22Rv1 (cell line): ENCODE measurements at regions not wholly inside any gene's neighbourhood (a gene's known extent, or its start where the extent isn't known, plus 50 kb on each side); places are given as distances from the start of the nearest gene placed in this dataset.

Experiments used
- H3K27ac ChIP-seq: fragments of 450-650 bp; 2 replicates; pipeline ENCODE4 v1.5.1; 2017
- ZFX ChIP-seq: fragments of 450-650 bp; IDR thresholded peaks from 2 replicates; pipeline ENCODE4 v1.6.1; 2017; ENCODE audit warnings: antibody characterized with exemption, borderline replicate concordance
- TF ChIP-seq, protein P1 (sequence below): fragments of 450-650 bp; IDR thresholded peaks from 2 replicates; pipeline ENCODE4 v1.5.1; 2017; ENCODE audit warnings: mild to moderate bottlenecking

- no peak overlapping the region for H3K27ac ChIP-seq
- TF ChIP-seq, protein P1, sequence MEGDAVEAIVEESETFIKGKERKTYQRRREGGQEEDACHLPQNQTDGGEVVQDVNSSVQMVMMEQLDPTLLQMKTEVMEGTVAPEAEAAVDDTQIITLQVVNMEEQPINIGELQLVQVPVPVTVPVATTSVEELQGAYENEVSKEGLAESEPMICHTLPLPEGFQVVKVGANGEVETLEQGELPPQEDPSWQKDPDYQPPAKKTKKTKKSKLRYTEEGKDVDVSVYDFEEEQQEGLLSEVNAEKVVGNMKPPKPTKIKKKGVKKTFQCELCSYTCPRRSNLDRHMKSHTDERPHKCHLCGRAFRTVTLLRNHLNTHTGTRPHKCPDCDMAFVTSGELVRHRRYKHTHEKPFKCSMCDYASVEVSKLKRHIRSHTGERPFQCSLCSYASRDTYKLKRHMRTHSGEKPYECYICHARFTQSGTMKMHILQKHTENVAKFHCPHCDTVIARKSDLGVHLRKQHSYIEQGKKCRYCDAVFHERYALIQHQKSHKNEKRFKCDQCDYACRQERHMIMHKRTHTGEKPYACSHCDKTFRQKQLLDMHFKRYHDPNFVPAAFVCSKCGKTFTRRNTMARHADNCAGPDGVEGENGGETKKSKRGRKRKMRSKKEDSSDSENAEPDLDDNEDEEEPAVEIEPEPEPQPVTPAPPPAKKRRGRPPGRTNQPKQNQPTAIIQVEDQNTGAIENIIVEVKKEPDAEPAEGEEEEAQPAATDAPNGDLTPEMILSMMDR: no peak
- TF ChIP-seq ZFX: no peak
Measured at GRCh38 chr16:73998707-73999106, 297.9 kb upstream of the PSMD7 start.

DNA sequence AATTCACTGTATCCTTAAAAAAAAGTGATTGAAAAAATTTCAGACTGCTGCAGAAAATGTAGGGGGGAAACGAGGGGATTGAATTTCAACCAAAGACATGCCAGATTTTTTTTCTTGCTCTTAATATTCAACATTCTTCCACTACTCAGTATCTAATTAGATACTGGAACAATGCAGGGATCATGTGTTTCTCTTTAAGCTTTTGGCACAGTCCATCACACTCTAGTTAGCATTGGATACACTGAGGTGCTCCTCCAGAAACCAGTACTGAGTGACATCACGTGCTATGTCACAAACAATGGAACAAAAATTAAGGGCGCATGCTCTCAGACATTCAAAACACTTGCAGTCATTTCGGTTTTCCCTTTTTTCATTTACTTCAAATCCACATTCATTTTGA lies 298.6 kb upstream of the PSMD7 start:
- TF ChIP-seq, protein P1: no peak
- TF ChIP-seq ZFX: no peak
- no peak overlapping the region for H3K27ac ChIP-seq

GRCh38 chr16:73997340-73997711 lies 299.3 kb upstream of the PSMD7 start:
- no peak overlapping the region for H3K27ac ChIP-seq
- TF ChIP-seq, protein P1: no peak
- TF ChIP-seq ZFX: no peak

DNA sequence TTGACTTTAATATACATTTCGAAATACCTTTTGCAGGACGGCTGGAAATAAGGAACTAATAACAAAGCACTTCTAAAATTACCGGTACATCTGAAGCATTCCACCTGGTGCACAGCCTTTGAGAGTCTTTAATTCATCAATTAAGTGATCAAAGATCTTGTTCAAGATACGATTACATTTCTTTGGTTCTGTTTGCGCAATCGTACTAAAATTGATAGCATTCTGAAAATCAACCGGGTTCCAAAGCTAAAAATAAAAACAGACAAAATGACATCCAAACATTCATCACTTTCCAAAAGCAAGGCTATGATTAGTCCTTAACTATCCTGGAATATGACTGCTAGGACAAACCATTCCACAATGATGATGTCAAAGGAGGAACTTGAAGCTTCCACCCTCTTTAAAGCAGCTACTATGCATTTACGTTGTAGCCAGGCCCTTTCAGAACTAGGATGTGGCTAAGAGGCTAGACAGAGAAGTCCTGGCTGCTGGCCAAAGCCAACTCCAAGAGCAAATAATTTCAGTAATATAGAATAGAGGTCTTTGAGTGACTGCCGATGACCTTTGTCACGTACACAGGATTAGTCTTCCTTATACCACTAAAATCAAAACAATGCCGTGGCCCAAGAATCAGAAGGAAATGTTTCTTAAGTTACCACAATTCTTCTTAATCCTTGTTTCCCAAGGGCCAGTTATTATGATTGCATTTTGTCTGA lies 299.8 kb upstream of the PSMD7 start:
- TF ChIP-seq ZFX: no peak
- TF ChIP-seq, protein P1: no peak
- no peak overlapping the region for H3K27ac ChIP-seq

DNA sequence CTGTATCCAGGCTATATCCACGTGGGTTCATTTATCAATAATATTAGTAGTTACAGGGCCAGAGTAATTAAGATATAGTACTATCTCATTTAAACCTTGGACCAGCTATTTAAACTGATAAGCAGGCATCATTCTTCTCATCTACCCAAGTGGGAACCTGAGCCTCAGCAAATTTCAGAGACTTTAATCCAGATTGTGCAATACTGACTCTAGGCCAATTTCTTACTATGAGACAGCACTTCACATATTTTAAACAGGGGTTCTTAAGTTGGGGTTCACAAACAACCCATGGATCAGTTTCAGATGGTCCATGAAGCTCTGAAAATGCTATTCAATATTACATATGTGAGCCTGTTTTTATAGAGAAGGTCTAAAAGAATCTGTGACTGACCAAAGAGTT lies 302.7 kb upstream of the PSMD7 start:
- H3K27ac ChIP-seq: no peak overlapping the region
- TF ChIP-seq, protein P1: no peak
- TF ChIP-seq ZFX: no peak

DNA sequence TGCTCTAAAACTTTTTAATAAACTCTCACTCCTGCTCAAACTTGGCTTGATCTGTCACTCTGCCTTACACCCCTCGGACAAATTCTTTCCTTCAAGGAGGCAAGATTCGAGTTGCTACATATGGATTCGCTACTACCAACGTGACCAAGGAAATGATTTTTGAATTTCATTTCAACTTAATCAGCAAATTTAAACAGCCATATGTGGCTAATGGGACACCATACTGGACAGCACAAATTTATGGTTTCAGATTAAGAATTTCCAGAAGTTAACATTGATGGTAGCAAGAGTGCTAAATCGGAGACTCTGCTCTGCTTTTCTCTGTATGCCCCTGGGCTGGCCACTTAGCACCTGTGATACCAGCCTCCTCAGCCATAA lies 318.2 kb upstream of the PSMD7 start:
- TF ChIP-seq ZFX: no peak
- no peak overlapping the region for H3K27ac ChIP-seq

DNA sequence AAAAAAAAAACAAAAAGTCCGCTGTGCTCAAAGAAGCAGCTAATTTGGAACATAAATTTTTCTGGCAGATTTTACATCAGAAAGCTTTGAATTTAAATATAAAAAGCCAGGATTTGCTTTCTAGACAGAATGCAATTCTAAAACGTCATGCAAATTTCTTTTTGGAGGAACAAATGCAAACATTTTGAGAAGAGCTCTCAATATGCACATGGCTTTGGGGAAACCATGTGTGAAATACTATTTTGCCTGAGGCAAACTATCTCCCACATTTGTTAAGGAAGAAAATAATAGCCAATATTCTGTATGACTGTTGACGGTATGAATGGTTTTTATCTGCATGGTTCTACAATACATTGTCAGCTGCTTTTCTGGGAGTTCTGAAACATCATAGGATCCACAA lies 320.0 kb upstream of the PSMD7 start:
- no peak for TF ChIP-seq ZFX
- TF ChIP-seq, protein P1: no peak
- H3K27ac ChIP-seq: no peak overlapping the region

DNA sequence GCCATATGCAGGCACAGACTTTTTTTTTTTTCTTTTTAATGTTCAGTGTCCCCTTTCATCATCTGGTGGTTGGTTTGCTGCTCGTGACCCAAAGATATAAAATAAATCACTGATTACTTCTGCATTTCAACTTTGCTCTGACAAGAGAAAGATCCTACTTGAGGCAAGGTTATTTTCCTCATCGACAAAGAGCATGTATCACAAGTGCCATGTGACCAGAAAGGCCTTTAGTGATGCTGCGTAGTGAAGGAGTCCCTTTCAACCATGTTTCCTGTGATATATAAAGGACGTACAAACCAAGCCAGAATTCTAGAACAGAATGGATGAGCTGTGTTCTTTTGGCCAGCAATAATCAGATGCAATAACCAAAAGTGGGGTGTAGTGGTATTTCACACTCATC lies 323.4 kb upstream of the PSMD7 start:
- no peak overlapping the region for H3K27ac ChIP-seq
- TF ChIP-seq, protein P1: no peak
- TF ChIP-seq ZFX: no peak
